OCI-LY3 (cell line): ENCODE measurements at regions not wholly inside any gene's neighbourhood (a gene's known extent, or its start where the extent isn't known, plus 50 kb on each side); places are given as distances from the start of the nearest gene placed in this dataset.

Source experiments
- CTCF ChIP-seq: fragments of 200-600, 300-600 bp; sonication (generic); IDR thresholded peaks from 2 replicates; pipeline ENCODE4 v1.5.1; 2014; ENCODE audit warnings: antibody characterized with exemption, low read length, low read depth
- EZH2phosphoT487 ChIP-seq: fragments of 200-600 bp; shearing (Covaris generic); IDR thresholded peaks from 2 replicates; pipeline ENCODE4 v1.6.1; 2018; ENCODE audit warnings: antibody characterized with exemption, mixed run types, low read depth

GRCh38 chr17:55986817-55987216 is 166.5 kb upstream of the ANKFN1 start:
- TF ChIP-seq CTCF (no peak), EZH2phosphoT487 (no peak)
